Pancreas (tissue), 10 donors: ENCODE measurements at regions not wholly inside any gene's neighbourhood (a gene's known extent, or its start where the extent isn't known, plus 50 kb on each side); places are given as distances from the start of the nearest gene placed in this dataset.

ENCODE experiments used
- ATAC-seq, 4 donors: fragments of 200-7000 bp; cut with Tn5 transposase; one replicate each; pipeline versions ENCODE4 v1.8.0 to v1.9.1; 2020; ENCODE audit warnings: mild to moderate bottlenecking in 4 of 4, moderate library complexity in 4 of 4
- DNase-seq, 6 donors: peaks; one replicate each; pipeline ENCODE4 v3.0.0-alpha.2; 2020
- FAIRE-seq: peaks from 2 replicates; lab custom pipeline; 2012; peaks lifted over from hg19 to GRCh38; lab: Jason Lieb, UNC
- H3K27ac ChIP-seq, 4 donors: fragments of 200-600 bp; sonication (generic); 1 replicate in 3 of 4; 2 replicates in 1 of 4; pipeline versions ENCODE4 v1.5.0 to v1.8.0; 2020
- H3K27me3 ChIP-seq, 4 donors: fragments of 200-600 bp; one replicate each; pipeline ENCODE4 v1.8.0; 2021
- H3K36me3 ChIP-seq, 3 donors: fragments of 200-600 bp; sonication (generic) in 1 of 3; one replicate each; pipeline versions ENCODE4 v1.5.0 to v1.8.0; 2020 to 2021
- H3K4me1 ChIP-seq, 3 donors: fragments of 200-600 bp; one replicate each; pipeline ENCODE4 v1.8.0; 2021
- H3K4me3 ChIP-seq, 4 donors: fragments of 200-600 bp; sonication (generic) in 2 of 4; one replicate each; pipeline versions ENCODE4 v1.5.0 to v1.8.0; 2020 to 2021
- H3K9me3 ChIP-seq, 4 donors: fragments of 200-600 bp; one replicate each; pipeline ENCODE4 v1.8.0; 2021
- CTCF ChIP-seq, 4 donors: fragments of 200-600 bp; sonication (generic) in 3 of 4; IDR thresholded peaks; one replicate each; pipeline versions ENCODE4 v1.5.0 to v1.8.0; 2021; ENCODE audit warnings: antibody characterized with exemption in 4 of 4
- WGBS, 2 donors: extraction: QIAGEN DNeasy Blood & Tissue Kit; methylation state at CpG; one replicate each; pipeline ENCODE4 v1.1.7; 2013; 5-methylcytosine and 5-hydroxymethylcytosine counted together
- intact Hi-C, 3 donors: fragments of 100-400 bp; cut with DNase I; formaldehyde crosslinking; loops; one replicate each; pipeline versions ENCODE4 v1.11.1 to v1.14.2; 2022
- donor health status: healthy with polysubstance abuse.
- donor health status: DM: no; HTN: no; CAD: no; lungs with moderate emphysema.
- donor health status: DM: no; HTN: no; CAD: no.
- donor health status: control.
- donor health status: control.
- donor health status: Bipolar disorder and iron deficiency.
- donor health status: DM: yes; HTN: yes; CAD: no.
- donor health status: DM: no; HTN: no; CAD: no.
- donor health status: DM: no; HTN: no; CAD: no.
- donor health status: DM: yes; HTN: yes; CAD: no.

DNA sequence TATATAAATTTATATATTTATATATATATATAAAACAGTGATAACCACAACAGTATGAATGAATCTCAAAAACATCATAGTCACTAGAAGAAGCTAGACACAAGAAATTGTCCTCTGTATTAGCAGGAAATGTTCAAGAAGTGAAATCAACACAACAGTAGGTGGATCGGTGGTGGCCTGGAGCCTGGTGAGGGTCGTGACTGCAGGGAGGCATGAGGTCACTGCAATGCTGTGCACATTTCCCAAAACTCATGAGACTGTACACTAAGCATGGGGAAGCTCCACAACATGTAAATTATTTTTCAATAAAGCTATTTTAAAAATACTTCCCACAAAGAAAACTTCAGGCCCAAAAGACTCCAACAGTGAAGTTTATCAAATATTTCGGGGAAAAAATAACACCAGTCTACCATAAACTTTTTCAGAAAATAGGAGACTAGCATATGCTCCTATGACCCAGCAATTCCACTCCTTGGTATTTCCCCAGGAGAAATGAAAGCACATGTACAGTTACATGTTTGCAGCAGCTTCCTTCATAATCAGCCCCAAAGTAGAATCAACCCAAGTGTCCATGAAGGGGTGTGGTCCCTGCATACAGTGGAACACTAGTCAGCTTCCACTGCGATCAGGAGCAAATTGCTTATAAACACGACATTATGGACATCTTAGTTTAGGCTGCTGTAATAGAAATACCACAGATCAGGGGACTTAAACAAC is 144.2 kb downstream of the TBXT start:
- no peak overlapping the region for H3K4me3 ChIP-seq
- no peaks in the 10 kb centered on the region for H3K4me1 ChIP-seq
- FAIRE-seq: no peak
- no peak for ATAC-seq
- TF ChIP-seq CTCF (IDR thresholded peaks at IDR 0.05): no peak
- WGBS, 2 donors: 82 to 83% methylated on average over 5 of the region's 5 CpGs
- no peak for DNase-seq
- H3K27me3 ChIP-seq: no peaks in the 10 kb centered on the region
- peaks cover 0 to 3% (median 0%) of the 10 kb centered on the region in 4 donors for H3K9me3 ChIP-seq
- no peaks in the 10 kb centered on the region for H3K36me3 ChIP-seq
- H3K27ac ChIP-seq: no peak overlapping the region
- intact Hi-C loops: no loop called here

- no peak for FAIRE-seq
Observed at GRCh38 chr6:166021429-166021828, 146.2 kb downstream of the TBXT start.

GRCh38 chr6:166019214-166019613 is 148.4 kb downstream of the TBXT start:
- Histone ChIP-seq H3K4me1 (no peaks in the 10 kb centered on the region), H3K27me3 (no peaks in the 10 kb centered on the region), H3K4me3 (no peak overlapping the region), H3K9me3 (peaks cover 0 to 3% (median 0%) of the 10 kb centered on the region in 4 donors), H3K36me3 (no peaks in the 10 kb centered on the region), H3K27ac (no peak overlapping the region)
- DNase-seq (no peak), ATAC-seq (no peak), FAIRE-seq (no peak)
- TF ChIP-seq CTCF (IDR thresholded peaks at IDR 0.05): no peak
- intact Hi-C loops: no loop called here
- 58 to 65% methylated on average over 6 of the region's 6 CpGs for WGBS, 2 donors

More at GRCh38 chr6:166021429-166021828, 146.2 kb downstream of the TBXT start:
- peaks cover 0 to 3% (median 0%) of the 10 kb centered on the region in 4 donors for H3K9me3 ChIP-seq
- no peaks in the 10 kb centered on the region for H3K27me3 ChIP-seq
- H3K27ac ChIP-seq: no peak overlapping the region
- no peaks in the 10 kb centered on the region for H3K4me1 ChIP-seq
- DNase-seq (no peak), ATAC-seq (no peak)
- no peak for TF ChIP-seq CTCF (IDR thresholded peaks at IDR 0.05)
- H3K36me3 ChIP-seq: no peaks in the 10 kb centered on the region
- no peak overlapping the region for H3K4me3 ChIP-seq
- 77 to 81% methylated on average over 3 of the region's 3 CpGs for WGBS, 2 donors
- intact Hi-C loops: no loop called here

DNA sequence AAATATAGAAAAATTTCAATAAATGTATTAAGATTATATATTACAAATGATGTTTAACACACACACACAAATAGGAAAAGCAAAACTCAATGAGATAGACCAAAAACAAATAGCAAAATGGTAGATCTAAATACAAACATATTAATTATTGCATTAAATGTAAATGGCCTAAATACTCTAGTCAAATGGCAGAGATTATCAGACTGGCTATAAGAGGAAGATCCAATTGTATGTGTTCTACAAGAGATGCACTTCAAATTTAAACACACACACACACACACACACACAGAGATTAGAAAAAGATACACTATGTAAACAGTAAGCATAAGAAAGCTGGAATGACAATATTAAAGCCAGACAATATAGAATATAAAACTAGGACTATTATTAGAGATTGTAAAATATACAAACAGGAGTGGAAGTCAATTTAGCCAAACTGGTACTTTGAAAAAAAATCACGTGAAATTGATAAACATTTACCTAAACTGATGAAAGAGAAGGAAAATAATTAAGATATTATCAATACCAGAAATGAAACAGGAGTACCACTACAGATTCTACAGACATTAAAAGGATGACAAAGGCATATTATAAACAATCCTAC is 150.5 kb downstream of the TBXT start:
- ATAC-seq: no peak
- peaks cover 0 to 3% (median 0%) of the 10 kb centered on the region in 4 donors for H3K9me3 ChIP-seq
- H3K27ac ChIP-seq: no peak overlapping the region
- intact Hi-C loops: no loop called here
- no peak for DNase-seq
- peaks cover 0 to 2% (median 0%) of the 10 kb centered on the region in 4 donors for H3K27me3 ChIP-seq
- no peaks in the 10 kb centered on the region for H3K4me1 ChIP-seq
- no peak for FAIRE-seq
- H3K4me3 ChIP-seq: no peak overlapping the region
- WGBS, 2 donors: 37 to 64% methylated on average over 1 of the region's 1 CpG
- H3K36me3 ChIP-seq: no peaks in the 10 kb centered on the region
- TF ChIP-seq CTCF (IDR thresholded peaks at IDR 0.05): no peak

GRCh38 chr6:166014966-166015365 is 152.7 kb downstream of the TBXT start:
- DNase-seq: no peak
- Histone ChIP-seq H3K9me3 (no peaks in the 10 kb centered on the region), H3K4me3 (no peak overlapping the region), H3K4me1 (no peaks in the 10 kb centered on the region), H3K27ac (no peak overlapping the region), H3K27me3 (peaks cover 0 to 19% (median 2%) of the 10 kb centered on the region in 4 donors), H3K36me3 (no peaks in the 10 kb centered on the region)
- TF ChIP-seq CTCF (IDR thresholded peaks at IDR 0.05): no peak
- no peak for FAIRE-seq
- intact Hi-C loops: no loop called here
- WGBS, 2 donors: 38 to 53% methylated on average over 5 of the region's 5 CpGs
- no peak for ATAC-seq
